Mesodermal cell (in vitro differentiated cells): ENCODE measurements at regions not wholly inside any gene's neighbourhood (a gene's known extent, or its start where the extent isn't known, plus 50 kb on each side); places are given as distances from the start of the nearest gene placed in this dataset.

ENCODE experiments used
- H3K27ac ChIP-seq: 2 replicates; pipeline ENCODE4 v1.7.0; 2013; ENCODE audit warnings: mild to moderate bottlenecking, low read depth, low read length, moderate library complexity; ENCODE audit not compliant: severe bottlenecking
- H3K36me3 ChIP-seq: 2 replicates; pipeline ENCODE4 v1.7.1; 2013; ENCODE audit warnings: mild to moderate bottlenecking, low read length, moderate library complexity; ENCODE audit not compliant: control insufficient read depth, insufficient read depth
- H3K4me1 ChIP-seq: one replicate; pipeline ENCODE4 v1.7.1; 2013; ENCODE audit warnings: mild to moderate bottlenecking, low read length; ENCODE audit not compliant: insufficient read depth, control insufficient read depth, poor library complexity, severe bottlenecking
- H3K4me3 ChIP-seq: 2 replicates; pipeline ENCODE4 v1.7.0; 2013; ENCODE audit warnings: low read length, control low read depth, mild to moderate bottlenecking; ENCODE audit not compliant: insufficient read depth, poor library complexity, severe bottlenecking; ENCODE audit errors: extremely low read depth
- H3K9me3 ChIP-seq: 2 replicates; pipeline ENCODE4 v1.7.1; 2013; ENCODE audit warnings: mild to moderate bottlenecking, low read length, moderate library complexity; ENCODE audit not compliant: control insufficient read depth
- WGBS, 2 experiments: methylation state at CpG; one replicate each; pipeline ENCODE4 v1.1.5; 2013; ENCODE audit warnings: missing lambda C conversion rate in 2 of 2; ENCODE audit not compliant: insufficient coverage in 2 of 2; 5-methylcytosine and 5-hydroxymethylcytosine counted together

DNA sequence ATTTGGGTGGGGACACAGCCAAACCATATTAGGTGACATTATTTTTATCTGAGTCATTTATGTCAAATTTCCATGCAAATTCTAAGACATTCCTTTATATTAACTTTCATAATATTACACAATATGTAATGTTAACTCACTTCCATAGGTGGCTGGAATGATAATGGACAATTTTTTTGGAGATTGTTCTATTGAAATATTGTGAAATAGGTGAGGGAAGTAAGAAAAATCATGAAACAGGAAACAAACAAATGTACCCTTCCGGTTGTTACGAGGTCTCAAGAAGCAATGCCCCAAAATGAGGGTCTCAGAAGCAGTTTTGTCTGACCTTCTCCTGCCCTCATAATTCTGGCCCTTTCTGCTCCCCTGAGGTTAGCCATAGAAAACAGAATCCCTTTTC, 306.5 kb downstream of the HDGFL1 start:
- no peaks in the 10 kb centered on the region for H3K36me3 ChIP-seq
- peaks cover 11% of the 10 kb centered on the region for H3K4me1 ChIP-seq
- H3K9me3 ChIP-seq = no peaks in the 10 kb centered on the region
- WGBS, 2 experiments = 89 to 100% methylated on average over 2 of the region's 2 CpGs
- no peak overlapping the region for H3K27ac ChIP-seq
- H3K4me3 ChIP-seq = no peak overlapping the region

DNA sequence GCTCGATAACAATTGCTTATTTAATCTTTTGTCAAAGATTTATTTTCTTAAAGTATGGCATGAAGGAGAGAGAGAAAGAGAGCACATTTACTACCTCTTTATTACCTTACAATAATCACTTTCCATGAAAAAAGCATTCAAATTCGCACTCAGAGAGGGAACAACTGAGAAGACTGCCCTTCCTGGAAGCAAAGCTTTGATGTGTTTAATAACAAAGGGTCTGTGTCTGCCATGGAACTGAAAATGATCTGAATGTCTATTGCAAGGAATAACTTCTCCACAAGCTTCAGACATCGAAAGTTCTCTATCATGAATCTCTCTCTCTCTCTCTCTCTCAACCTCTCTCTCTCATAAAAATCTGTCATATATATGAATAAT, 308.9 kb downstream of the HDGFL1 start:
- H3K9me3 ChIP-seq = no peaks in the 10 kb centered on the region
- no peaks in the 10 kb centered on the region for H3K36me3 ChIP-seq
- H3K27ac ChIP-seq = peak overlapping the region; percentile 62
- peaks cover 32% of the 10 kb centered on the region for H3K4me1 ChIP-seq
- WGBS, 2 experiments = no CpG with 5 or more reads among the region's 3 CpGs
- H3K4me3 ChIP-seq = no peak overlapping the region

- Histone ChIP-seq H3K36me3 (no peaks in the 10 kb centered on the region), H3K4me3 (no peak overlapping the region), H3K27ac (no peak overlapping the region), H3K4me1 (peaks cover 36% of the 10 kb centered on the region), H3K9me3 (no peaks in the 10 kb centered on the region)
- WGBS, 2 experiments = no CpG with 5 or more reads among the region's 1 CpG
Observed at GRCh38 chr6:22878706-22879105, 309.3 kb downstream of the HDGFL1 start.

DNA sequence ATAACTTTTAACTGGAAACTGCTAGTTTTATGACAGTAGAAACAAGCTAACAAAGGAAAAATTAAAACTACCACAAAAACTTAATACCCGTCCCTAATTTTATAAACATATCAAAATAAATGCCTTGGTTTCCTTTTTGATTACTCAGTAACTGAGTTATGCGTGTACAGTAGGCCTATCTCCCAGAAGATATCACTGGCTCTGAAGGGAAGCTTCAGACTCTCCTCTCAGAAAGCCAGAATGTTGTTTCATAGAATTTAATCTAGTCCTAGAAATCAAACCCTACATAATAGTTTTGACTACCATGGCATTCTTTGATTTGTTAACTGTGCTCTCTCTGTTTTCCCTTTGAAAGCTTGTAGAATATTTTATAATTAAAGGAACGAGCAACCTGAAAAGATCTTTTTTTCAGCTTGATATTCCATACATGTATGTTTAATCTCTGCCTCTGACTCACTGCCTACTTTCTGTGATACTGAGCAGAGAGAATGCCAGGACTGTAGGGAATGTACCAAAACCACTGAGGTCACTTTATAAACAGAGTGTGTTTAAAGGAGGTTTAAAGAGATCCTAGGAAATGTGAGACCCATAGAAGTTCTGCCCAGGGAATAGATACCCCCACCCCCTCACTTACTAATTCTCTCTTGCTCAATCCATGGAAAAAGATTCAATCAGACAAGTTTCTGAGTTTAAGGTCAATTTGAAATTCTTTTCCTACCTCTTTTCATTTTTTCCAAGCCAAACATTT, 311.5 kb downstream of the HDGFL1 start:
- Histone ChIP-seq H3K4me3 (no peak overlapping the region), H3K4me1 (peaks cover 46% of the 10 kb centered on the region), H3K27ac (peak overlapping the region; percentile 97), H3K9me3 (no peaks in the 10 kb centered on the region), H3K36me3 (no peaks in the 10 kb centered on the region)
- WGBS, 2 experiments = 100% methylated on average over 1 of the region's 3 CpGs; no CpG with 5 or more reads in 1 of the 2 experiments

DNA sequence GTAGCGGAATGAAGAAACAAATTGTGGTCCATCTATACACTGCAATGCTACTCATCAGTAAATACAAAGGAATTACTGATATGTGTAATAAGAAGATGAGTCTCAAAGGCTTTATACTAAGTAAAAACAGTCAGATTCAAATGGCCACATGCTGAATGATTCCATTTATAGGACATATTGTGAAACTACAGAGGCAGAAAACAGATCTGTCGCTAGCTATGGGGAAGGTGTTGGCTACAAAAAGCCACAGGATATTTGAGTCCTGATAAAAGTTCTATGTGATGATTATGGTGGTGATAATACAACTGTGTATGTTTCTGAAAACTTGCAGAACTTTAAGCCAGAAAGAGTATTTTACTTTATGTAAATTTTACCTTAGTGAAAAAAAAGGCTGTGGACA, 313.2 kb downstream of the HDGFL1 start:
- Histone ChIP-seq H3K36me3 (no peaks in the 10 kb centered on the region), H3K27ac (no peak overlapping the region)
- WGBS, 2 experiments = 100% methylated on average over 1 of the region's 2 CpGs

GRCh38 chr6:22883061-22883717, 313.8 kb downstream of the HDGFL1 start:
- Histone ChIP-seq H3K27ac (peak overlapping the region; percentile 59), H3K4me1 (peaks cover 54% of the 10 kb centered on the region), H3K9me3 (no peaks in the 10 kb centered on the region), H3K4me3 (no peak overlapping the region), H3K36me3 (no peaks in the 10 kb centered on the region)
- WGBS, 2 experiments = 79 to 93% methylated on average over 4 of the region's 7 CpGs

More for the DNA sequence above, 313.2 kb downstream of the HDGFL1 start:
- Histone ChIP-seq H3K4me1 (peaks cover 55% of the 10 kb centered on the region), H3K4me3 (no peak overlapping the region), H3K9me3 (no peaks in the 10 kb centered on the region)

DNA sequence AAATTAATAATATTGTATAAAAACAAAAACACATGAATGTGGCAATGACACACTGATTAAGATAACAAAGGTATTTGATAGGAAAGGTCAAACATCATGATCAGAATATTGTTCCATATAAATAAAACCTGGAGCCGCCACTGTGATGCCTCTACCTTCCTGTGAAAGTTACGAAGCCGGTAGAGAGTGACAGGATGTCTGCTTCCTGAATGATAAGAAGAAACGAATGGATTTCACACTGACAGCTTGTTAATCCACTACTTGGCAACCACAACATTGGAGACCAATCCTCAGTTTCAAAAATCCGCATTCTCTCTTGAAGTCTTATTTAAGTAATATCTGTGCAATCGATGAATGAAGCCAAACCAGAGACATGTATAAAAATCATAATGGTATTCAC, 315.1 kb downstream of the HDGFL1 start:
- WGBS, 2 experiments = 76% methylated on average over 3 of the region's 6 CpGs; no CpG with 5 or more reads in 1 of the 2 experiments
- no peaks in the 10 kb centered on the region for H3K36me3 ChIP-seq
- H3K9me3 ChIP-seq = no peaks in the 10 kb centered on the region
- no peak overlapping the region for H3K27ac ChIP-seq
- H3K4me3 ChIP-seq = no peak overlapping the region
- peaks cover 53% of the 10 kb centered on the region for H3K4me1 ChIP-seq

DNA sequence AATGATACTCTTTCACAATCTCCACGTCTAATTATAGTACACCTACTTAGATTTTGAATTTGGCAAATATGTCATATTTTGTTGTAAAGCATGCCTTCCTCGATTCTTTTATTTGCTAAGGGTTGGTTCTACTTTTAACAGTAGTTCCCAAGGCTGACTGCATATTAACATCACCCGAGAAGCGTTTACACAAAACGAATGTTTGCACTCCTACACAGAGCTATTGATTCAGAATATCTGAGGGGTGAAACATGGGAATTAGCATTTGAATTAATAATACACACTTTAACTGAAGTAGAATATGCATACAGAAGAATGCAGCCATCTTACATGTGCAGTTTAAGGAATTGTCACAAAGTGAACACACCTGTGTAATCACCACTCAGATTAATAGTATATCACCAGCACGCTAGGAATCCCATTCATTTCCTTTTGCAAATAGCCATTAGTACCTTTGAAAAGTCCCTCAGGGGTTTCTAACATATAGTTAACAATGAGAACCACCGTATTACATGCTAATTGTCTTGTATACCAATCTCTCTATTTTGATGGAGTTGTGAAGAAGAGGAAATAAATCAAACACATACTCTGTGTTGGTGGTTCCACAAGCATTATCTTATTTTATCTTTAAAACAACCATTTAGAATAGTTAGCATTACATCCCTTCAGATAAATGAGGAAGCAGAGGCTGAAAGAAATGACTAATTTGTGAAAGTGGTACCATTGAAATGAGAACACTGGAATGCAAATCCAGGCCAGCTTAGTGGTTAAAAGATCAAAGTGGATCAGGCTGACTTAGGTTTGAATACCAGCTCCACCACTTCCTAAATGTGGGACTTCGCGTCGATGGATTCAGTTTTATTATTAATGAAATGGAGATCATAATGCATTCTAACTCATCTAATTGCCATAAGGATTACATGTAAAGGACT, 317.6 kb downstream of the HDGFL1 start:
- H3K9me3 ChIP-seq = no peaks in the 10 kb centered on the region
- no peak overlapping the region for H3K4me3 ChIP-seq
- H3K27ac ChIP-seq = peak overlapping the region; percentile 13
- H3K36me3 ChIP-seq = no peaks in the 10 kb centered on the region
- peaks cover 48% of the 10 kb centered on the region for H3K4me1 ChIP-seq
- no CpG with 5 or more reads among the region's 10 CpGs for WGBS, 2 experiments

DNA sequence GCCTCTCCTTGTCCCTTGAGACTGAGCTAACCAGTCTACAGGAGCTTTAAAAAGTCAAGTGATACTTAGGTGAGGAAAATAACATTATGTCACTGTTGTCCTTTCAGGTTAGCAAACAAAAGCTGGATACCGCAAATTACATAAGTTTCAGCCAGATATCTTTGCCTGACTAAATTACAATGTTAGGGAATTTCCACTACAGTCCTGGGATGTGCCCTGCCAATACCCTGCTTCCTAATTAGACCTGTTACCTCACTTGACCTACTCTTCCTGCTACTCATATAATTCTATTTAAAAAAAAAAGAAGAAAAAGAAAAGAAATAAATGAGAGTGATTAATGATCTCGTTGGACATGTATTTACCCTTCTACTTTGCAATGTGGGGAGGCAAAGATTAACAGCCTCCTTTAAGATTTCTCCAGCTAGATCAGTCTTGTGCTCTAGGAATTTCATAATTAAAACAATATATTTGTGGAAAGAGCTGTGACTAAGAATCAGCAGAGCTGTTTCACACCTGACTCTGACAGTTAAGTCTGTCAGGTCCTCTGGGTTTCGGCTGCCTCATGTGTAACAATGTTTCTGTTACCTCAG, 318.9 kb downstream of the HDGFL1 start:
- H3K36me3 ChIP-seq = no peaks in the 10 kb centered on the region
- no peak overlapping the region for H3K27ac ChIP-seq
- H3K9me3 ChIP-seq = no peaks in the 10 kb centered on the region
- 75 to 100% methylated on average over 1 of the region's 3 CpGs for WGBS, 2 experiments
- H3K4me1 ChIP-seq = peaks cover 39% of the 10 kb centered on the region
- no peak overlapping the region for H3K4me3 ChIP-seq

- H3K9me3 ChIP-seq = no peaks in the 10 kb centered on the region
- no peak overlapping the region for H3K4me3 ChIP-seq
- H3K27ac ChIP-seq = peak overlapping the region; percentile 78
- H3K36me3 ChIP-seq = no peaks in the 10 kb centered on the region
- WGBS, 2 experiments = 93 to 94% methylated on average over 4 of the region's 4 CpGs
- peaks cover 21% of the 10 kb centered on the region for H3K4me1 ChIP-seq
Observed at GRCh38 chr6:22891934-22892333, 322.6 kb downstream of the HDGFL1 start.
